Activated CD8-positive, alpha-beta memory T cell treated with anti-CD3 and anti-CD28 coated beads for 36 hours (primary cell): ENCODE measurements at regions not wholly inside any gene's neighbourhood (a gene's known extent, or its start where the extent isn't known, plus 50 kb on each side); places are given as distances from the start of the nearest gene placed in this dataset.
"Not testable (repeated sequence)": the region's sequence is repeated elsewhere in the genome, so short reads cannot be mapped to it uniquely, and the experiment has no call there.

Experiments
- CTCF ChIA-PET: fragments of 350-600 bp; sonication (Branson Sonifier 250); formaldehyde crosslinking; loops from one replicate; lab custom pipeline; 2021; ENCODE audit warnings: antibody characterized with exemption; lab: Charles Lee
- POLR2A ChIA-PET: fragments of 350-600 bp; sonication (Branson Sonifier 250); formaldehyde crosslinking; loops from one replicate; lab custom pipeline; 2021; ENCODE audit warnings: antibody characterized with exemption; lab: Charles Lee

DNA sequence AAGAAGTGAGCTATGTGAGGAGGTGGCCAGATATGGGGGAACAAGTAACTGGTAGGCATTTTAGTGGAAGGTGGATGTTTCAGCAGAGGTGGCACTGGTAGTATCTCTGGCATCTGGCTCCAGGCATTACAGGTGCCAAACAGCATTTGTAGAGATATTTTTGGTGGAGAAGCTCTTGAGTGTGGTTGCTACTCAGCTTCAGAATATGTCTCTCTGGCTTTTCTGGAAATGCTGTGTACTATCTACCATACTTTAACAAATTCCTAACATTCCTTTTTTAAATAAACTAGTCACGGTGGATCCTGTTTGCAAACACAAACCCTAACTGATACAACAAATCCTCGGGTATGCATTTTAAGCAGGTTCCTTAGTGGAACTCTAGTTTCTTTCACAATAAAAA, 128.0 kb downstream of the BARX2 start:
- ChIA-PET CTCF (no interaction called here), POLR2A (no interaction called here)

DNA sequence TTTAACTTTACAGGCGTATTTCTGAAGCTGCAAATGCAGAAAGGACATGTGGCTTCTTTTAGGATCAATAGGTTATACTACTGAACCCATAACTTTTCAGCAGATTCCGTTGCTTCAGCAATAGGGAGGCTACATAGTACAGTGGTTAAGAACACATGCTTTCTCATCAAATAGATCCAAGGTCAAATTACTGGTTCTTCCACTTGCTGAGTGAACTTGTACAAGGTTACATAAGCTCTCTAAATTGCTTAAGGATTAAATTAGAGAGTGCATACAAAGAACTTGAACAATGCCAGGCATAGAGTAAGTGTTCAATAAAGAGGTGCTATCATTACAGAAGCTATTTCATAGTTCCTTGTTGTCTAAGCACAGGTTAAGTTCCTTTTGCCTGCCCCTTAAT, 129.6 kb downstream of the BARX2 start:
- ChIA-PET CTCF (no interaction called here), POLR2A (no interaction called here)

DNA sequence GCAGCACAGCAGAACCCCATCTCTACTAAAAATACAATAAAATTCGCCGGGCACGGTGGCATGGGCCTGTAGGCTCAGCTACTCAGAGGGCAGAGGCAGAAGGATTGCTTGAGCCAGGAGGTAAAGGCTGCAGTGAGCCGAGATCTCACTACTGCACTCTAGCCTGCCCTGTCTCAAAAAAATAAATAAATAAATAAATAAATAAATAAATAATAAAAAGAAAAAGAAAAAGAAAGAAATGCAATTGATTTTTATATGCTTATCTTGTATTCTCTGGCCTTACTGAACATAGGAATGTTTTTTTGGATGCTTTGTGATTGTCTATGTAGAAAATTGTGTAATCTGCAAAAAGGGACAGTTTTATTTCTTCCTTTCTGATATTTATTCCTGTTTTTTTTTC, 132.5 kb downstream of the BARX2 start:
- ChIA-PET POLR2A (no interaction called here), CTCF (no interaction called here)

DNA sequence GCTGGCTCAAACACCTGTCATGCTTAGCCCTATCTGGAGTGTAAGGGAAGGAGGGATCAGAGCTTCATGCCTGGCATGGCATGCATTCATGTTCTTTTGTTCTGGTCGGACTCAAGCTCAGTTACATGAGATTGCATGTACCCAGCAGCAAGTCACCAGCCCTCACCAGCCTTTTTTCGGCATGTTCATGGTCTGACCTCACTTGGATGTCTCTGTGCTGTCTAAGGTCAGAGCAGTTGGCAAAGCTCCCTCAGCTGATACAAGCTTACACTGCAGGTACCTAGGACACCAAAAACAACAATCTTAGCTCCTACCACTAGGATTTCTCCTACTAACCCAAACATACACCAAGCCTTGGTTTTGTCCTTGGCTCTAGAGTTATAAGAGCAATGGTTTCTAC, 152.6 kb downstream of the BARX2 start:
- CTCF ChIA-PET = no interaction called here

DNA sequence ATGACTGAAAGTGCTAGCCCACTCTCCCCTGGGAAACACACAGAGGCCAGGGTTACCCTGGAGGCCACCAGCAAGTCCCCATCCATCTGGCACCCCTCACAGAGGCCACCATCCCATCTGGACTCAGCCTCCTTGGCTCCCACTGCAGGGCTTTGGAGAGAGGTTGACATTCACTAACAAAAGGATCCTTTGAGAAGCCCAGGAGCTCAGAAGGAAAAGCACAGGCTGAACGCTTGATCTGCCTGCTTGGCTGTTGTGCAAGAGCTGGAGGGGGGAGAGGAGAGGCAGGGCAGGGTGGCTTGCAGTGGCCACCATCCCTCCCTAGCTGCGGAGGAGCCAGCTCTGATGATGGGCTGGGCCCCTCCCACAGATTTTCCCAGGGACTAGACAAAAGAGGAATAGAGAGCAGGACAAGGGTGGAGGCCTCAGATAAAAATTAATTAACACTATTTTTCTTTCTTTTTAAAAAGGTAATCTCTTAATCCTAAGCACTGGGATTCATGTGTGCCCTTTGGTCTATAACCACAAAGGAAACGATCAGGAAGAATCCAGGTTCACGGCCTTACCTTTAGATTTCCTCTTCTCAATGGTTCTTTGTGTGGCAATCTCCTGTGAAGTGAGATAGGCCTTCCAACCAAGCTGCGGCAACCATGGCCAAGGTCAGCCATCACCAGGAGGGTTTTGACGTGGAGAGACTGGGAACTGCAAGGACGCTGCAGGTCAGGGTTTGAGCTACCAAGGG, 154.7 kb downstream of the BARX2 start:
- ChIA-PET CTCF (no interaction called here), POLR2A (no interaction called here)

More for the DNA sequence above, 152.6 kb downstream of the BARX2 start:
- POLR2A ChIA-PET = no interaction called here

DNA sequence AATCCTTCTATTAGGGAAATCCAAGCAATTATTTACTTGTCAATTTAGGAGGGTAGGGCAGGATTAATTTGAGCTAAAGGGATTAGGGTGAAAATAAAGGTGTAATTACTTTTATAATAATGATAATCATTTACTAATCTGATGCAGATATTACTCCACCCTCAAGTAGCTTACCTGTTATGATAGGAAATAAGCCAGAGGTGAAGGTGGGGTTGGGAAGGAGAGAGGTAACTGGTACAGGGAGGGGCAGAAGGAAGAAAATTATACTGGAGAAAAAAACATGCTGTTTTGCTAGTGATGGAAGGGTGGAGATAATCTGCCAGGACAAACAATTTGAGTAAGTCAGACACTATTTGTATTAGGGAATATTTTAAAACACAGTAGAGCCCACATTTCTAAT, 157.7 kb downstream of the BARX2 start:
- CTCF ChIA-PET = no interaction called here
- POLR2A ChIA-PET = no interaction called here

DNA sequence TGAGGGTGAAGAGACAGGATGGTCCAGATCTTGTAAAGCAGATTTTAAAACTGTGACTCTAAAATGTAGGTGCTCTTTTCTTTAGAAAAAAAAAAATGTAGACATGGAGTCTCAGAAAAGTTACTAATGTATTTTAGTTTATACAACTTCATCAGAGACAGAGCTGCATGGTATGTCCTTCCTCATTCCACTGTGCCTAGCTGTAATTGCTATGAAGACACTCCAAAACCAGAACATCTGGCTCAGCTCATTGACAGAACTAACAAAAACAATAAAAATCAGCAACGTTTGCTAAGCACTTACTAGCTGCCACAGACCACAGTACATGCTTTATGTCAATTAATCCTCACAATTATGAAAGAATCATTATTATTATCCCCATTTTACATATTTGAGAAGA, 160.7 kb downstream of the BARX2 start:
- POLR2A ChIA-PET = no interaction called here
- CTCF ChIA-PET = no interaction called here

DNA sequence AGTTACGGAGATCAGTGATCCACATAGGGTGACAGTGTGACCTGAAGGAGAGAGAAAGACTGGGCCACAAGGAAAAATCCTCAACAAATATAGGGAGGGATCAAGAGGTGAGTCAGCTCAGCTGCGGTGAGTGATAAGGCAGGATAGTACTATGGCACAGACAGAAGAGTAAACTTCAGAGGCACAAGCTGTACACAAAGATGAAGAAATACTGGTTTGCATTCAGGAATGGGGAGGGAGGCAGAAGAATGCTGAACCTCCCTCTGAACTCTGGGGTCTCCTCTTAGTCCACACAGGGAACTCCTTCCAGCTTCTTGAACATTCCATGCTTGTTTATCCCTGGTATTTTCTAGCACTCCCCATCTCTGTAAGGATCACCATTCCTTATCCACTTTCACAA, 162.7 kb downstream of the BARX2 start:
- ChIA-PET CTCF (no interaction called here), POLR2A (no interaction called here)

DNA sequence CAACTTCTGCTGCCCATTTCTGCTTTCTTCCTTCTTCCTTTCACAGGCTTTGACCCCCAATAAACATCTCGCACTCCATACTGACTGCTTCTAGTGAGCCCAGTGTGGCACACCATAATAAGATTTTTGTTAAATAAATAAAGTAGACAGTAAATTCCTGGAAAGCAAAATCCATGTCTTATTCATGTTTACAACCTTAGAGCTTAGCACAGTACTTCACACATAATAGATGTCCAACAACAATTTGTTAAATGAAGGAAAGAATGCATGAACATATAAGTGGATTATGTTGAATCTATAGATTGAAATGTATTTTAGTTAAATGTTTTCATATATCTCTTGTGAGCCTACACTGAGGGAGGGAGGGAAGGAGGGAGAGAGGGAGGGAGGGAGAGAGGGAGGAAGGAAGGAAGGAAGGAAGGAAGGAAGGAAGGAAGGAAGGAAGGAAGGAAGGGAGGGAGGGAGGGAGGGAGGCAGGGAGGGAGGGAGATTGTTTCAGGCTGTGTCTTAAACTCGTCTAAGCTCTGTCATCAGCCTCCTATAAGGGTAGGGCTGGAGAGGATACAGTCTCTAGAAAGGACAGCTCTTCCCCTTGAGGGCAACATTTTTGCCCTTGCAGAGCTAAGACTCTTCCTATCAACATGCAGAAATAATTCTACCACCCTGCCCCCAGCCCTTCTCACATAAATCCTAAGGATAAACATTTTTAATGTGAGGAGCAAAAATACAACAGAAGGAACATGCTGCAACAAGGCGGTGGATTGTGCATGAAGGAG, 168.1 kb downstream of the BARX2 start:
- POLR2A ChIA-PET = no interaction called here
- CTCF ChIA-PET = no interaction called here

DNA sequence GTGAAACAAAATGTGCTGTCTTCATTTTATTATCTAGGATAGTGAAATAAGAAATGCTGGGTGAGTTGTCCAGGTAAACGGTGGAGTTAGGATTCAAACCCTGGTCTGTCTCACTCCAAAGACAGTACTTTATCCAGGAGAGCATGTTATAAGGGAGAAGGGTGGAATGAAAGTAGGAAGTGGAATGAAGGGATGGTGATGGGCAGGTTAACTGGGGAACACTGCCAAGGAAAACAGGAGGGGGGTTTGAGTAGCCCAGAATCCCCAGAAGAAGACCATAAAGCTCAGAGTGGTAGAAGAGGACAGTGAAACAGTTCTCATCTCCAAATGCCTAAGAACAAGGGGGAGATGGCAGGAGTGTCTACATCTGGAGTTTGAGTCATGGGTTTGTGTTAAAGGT, 169.0 kb downstream of the BARX2 start:
- POLR2A ChIA-PET = no interaction called here
- CTCF ChIA-PET = no interaction called here

DNA sequence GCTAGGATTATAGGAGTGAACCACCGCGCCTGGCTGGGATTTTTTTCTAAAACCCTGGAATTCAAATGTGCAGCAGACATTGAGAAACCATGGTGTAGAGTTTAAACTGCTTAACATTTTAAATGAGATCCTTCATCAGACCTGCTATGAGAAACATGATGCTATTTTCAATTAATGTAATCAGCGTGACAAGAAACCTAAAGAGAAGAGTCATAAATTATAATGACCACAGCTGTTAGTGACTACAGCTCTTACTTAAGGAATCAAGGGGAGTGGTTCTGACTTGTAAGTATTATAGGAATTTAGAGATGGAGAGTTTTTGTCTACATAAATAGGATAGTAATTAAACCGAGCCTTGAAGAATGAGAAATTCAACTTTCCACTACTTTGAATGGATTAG, 170.6 kb downstream of the BARX2 start:
- ChIA-PET CTCF (no interaction called here), POLR2A (no interaction called here)

DNA sequence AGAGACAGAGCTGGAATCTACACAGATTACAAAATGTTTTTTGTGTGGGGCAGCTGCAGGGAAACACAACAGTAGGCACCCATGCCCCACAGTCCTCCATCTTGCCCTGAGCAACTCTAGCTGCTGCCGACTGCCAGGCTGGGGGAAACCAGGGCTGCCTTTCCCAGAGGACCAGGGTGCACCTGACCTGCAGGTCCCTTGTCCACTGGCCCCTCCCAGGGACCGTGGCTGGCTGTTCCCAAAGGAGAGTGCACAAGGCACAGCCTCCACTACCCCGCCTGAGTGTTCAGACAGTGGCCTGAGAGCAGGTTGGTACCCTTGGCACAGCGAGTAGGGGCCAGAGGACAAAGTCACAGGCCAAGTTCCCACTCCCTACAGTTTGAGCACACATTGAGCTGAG, 181.8 kb downstream of the BARX2 start:
- ChIA-PET CTCF (no interaction called here), POLR2A (no interaction called here)

DNA sequence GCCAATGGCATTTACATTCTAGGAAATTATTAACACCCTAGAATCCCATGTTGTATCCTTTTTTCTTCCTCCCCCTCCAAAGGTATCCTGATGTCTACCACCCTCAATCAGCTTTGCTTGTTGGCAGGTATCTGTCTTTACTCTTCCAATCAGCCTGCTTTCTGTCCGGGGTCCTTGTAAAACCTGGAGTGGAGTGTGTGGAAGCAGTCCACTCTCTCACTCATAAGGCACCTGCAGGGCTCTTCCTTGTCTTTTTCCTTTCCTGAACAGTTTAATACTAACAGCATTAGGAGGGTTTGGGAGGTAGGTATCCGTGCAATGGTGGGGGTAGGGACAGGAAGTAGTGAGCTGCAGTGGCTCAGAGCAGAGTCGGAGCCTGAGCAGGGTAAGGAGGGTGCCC, 193.4 kb downstream of the BARX2 start:
- ChIA-PET CTCF (no interaction called here), POLR2A (no interaction called here)

DNA sequence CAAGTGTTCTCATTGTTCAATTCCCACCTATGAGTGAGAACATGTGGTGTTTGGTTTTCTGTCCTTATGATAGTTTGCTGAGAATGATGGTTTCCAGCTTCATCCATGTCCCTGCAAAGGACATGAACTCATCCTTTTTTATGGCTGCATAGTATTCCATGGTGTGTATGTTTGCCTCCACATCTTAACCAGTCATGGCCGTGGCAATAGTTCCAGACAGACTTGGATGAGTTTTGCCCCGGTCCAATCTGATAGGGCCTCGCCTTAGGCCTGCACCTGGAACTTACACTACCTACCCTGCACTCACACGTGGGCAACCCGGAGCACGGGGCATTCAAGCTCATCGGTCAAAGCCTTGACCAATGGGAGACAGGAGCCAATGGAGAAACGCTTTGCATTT, 197.0 kb downstream of the BARX2 start:
- CTCF ChIA-PET = interaction anchor here (0.5 kb wide), 1 partner anchor 1649 kb away, joined by 3 read pairs; no protein-coding TSS in a partner anchor
- POLR2A ChIA-PET = not testable (repeated sequence)

DNA sequence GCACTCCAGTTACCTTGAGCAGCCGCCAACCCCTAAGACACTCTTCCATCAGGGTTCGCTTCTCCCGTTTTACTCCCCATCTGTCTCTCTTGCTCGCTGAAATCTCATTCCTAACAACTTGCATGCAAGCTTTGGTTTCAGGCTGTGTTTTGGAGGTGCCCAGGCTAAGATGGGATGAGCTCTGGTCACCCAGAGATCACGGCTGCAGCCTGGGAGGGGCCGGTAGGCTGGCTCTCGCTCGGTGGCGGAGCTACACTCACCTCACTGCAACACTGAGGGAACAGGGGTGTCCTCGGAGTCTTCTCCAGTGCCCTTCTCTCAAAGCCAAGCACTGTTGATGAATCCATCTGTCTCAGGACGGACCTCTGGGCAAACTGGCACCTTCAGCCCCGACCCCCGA, 197.5 kb downstream of the BARX2 start:
- ChIA-PET POLR2A (no interaction called here), CTCF (interaction anchor here (0.5 kb wide), 1 partner anchor 1649 kb away, joined by 3 read pairs; no protein-coding TSS in a partner anchor)

DNA sequence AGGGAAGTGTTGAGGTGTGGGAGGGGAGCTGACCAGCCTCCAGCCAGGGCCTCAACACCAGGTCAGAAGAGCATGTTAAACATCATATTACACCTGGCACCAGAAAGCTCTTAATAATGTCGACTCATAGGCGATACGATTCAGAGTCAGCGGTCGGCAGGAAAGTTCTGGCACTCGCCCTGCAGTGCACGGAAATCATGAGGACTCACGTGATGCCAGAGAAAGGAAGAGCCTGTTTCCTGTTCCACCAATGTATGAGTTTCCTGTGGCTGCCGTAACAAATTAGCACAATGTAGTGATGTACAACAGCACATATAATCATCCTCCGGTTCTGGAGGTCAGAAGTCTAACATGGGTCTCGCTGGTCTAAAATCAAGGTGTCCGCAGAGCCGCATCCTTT, 198.8 kb downstream of the BARX2 start:
- ChIA-PET POLR2A (no interaction called here), CTCF (no interaction called here)

DNA sequence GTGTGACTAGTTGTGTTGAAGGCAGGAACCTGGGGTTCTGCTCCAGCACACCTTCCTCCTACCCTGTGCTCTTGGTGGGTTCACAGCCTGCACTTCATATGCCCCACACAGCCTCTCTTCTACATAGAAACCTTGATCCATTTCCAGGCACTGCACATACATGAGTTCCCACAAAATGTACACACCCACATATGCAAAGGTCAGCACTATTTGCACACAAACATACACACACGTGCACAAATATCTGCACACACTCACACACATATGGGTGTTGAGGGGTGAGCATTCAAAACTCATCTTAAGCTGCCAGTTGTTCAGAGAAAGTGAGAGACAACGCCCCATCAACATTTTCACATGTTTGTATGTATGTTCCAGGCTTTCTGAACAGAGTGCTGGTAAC, 201.0 kb downstream of the BARX2 start:
- ChIA-PET CTCF (no interaction called here), POLR2A (no interaction called here)

DNA sequence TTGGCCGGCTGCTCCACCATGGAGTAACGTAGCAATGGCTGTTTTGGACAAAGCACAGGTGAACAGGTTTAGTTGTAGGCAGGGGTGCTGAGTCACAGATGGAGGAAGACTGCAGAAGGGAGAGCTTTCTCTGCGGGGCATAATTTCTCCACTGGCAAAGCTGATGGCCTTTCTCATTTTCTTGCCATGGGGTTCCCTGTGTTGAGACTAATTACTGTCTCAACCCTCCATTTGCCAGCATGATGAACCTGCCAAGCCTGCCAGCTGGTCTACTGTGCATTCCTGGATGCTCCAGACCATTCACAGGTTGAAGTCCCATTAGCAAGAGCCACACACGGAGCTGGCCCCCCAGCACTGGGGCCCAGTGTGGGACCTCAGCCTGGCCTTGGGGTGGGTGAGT, 202.4 kb downstream of the BARX2 start:
- ChIA-PET POLR2A (no interaction called here), CTCF (no interaction called here)

DNA sequence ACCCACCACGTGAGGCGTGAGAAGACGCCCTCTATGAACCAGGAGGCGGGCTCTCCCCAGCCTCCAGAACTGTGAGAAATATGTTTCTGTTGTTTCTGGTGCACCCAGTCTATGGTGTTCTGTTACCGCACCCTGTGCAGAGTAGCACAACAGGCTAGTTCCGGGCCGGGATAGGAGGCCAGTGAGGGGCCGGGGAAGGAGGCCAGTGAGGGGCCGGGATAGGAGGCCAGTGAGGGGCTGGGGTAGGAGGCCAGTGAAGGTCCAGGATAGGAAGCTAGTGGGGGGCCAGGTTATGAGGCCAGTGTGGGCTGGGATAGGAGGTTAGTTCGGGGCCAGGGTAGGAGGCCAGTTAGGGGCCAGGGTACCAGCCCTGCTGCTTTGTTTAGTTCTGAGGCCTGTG, 204.6 kb downstream of the BARX2 start:
- CTCF ChIA-PET = no interaction called here

DNA sequence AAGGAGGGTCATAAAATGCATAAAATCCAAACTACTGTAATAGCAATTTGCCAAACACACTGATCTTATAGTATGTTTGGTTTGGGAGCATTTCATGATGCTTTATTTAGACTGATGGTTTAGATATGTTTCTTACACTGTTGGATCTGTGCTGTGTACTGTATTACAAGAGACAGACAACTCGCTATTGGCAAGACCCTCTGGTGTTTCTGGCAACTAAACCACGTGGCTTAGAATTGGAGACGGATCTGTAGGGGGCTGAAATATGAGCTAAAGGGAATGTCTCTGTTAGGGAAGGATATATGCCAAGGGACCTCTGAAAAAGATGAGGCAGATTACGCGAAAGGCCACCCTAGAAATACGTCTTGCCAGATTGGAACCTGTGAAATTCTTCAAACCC, 208.7 kb downstream of the BARX2 start:
- CTCF ChIA-PET = no interaction called here
- POLR2A ChIA-PET = no interaction called here

More for the DNA sequence above, 204.6 kb downstream of the BARX2 start:
- POLR2A ChIA-PET = no interaction called here

DNA sequence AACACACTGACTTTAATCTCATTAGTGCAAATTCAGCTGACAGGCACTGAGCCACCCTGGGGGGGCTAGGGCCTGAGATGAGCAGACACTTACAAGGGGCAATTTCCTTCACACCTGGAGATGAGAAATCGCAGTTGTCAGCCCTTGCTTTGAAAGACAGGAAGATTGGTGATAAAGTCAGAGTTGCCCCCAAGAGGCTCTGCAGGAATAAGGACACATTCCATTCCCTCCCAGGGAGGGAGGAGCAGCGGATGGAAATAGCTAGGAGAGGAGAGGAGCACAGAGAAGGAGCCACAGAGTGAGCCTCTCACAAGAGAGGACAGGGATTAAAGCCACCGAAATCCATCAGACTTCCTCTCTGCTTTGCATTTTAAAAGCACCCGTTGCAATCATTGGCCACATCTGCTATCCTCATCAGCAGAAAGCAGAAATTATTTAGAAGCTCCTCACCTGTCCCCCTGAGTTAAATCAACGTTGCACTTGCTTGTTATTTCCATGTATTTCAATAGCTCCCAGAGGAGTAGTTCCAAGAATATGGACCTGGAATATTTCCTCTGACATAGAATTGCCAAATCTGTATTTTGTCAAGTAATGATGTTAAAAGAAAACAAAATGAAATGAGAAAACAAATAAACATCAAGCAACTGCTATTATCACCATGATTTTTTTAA, 213.7 kb downstream of the BARX2 start:
- ChIA-PET POLR2A (no interaction called here), CTCF (no interaction called here)
